ENCODE measurements at regions not wholly inside any gene's neighbourhood (a gene's known extent, or its start where the extent isn't known, plus 50 kb on each side); places are given as distances from the start of the nearest gene placed in this dataset.
A peak's percentile ranks its signal among the peaks of the same experiment; 100 is the strongest.
"Not testable (repeated sequence)": the region's sequence is repeated elsewhere in the genome, so short reads cannot be mapped to it uniquely, and the experiment has no call there.

GRCh38 chr15:20355256-20355868 is 186.2 kb downstream of the GOLGA6L6 start (continued):
- no peak for TF ChIP-seq ZNF532 (CRISPR knock-in tag; IDR thresholded peaks at IDR 0.05; ENCODE audit: borderline replicate concordance)
- no peak for TF ChIP-seq CREM (CRISPR knock-in tag; IDR thresholded peaks at IDR 0.05)
- TF ChIP-seq ZNF219 (CRISPR knock-in tag; IDR thresholded peaks at IDR 0.05; ENCODE audit: borderline replicate concordance), result no peak
- TF ChIP-seq RORB (CRISPR knock-in tag; IDR thresholded peaks at IDR 0.05), result no peak

GRCh38 chr15:20354884-20355223 is 186.7 kb downstream of the GOLGA6L6 start:
- H3K9me3 Mint-ChIP-seq, result peaks cover 53% of the 10 kb centered on the region
- H3K27ac Mint-ChIP-seq; H3K36me3 Mint-ChIP-seq; CTCF ChIA-PET; H3K4me1 Mint-ChIP-seq; H3K4me3 Mint-ChIP-seq; POLR2A ChIA-PET; ATAC-seq; DNase-seq (ENCODE audit: low spot score): not testable (repeated sequence)
- H3K27me3 Mint-ChIP-seq (ENCODE audit: low read depth), result peaks cover 36% of the 10 kb centered on the region

GRCh38 chr15:20353966-20354883 is 187.4 kb downstream of the GOLGA6L6 start:
- H3K4me1 Mint-ChIP-seq, result no peaks in the 10 kb centered on the region
- ChIA-PET CTCF (no interaction called here), POLR2A (no interaction called here)
- no peaks in the 10 kb centered on the region; the same call in none of the 2 replicates for H3K36me3 Mint-ChIP-seq
- peaks cover 56% of the 10 kb centered on the region for H3K9me3 Mint-ChIP-seq
- peaks cover 38% of the 10 kb centered on the region for H3K27me3 Mint-ChIP-seq (ENCODE audit: low read depth)
- H3K27ac Mint-ChIP-seq, result no peak overlapping the region
- DNase-seq (ENCODE audit: low spot score) (peak; percentile 8), ATAC-seq (no peak)
- H3K4me3 Mint-ChIP-seq, result no peak overlapping the region
- no peak for TF ChIP-seq E2F5 (CRISPR knock-in tag; IDR thresholded peaks at IDR 0.05)
- TF ChIP-seq RELA (CRISPR knock-in tag; IDR thresholded peaks at IDR 0.05; ENCODE audit: borderline replicate concordance), result no peak
- TF ChIP-seq HMGA2 (CRISPR knock-in tag; IDR thresholded peaks at IDR 0.05), result no peak
- no peak for TF ChIP-seq IRF1 (CRISPR knock-in tag; IDR thresholded peaks at IDR 0.05)
- TF ChIP-seq NFATC4 (CRISPR knock-in tag; IDR thresholded peaks at IDR 0.05), result no peak
- TF ChIP-seq ZNF532 (CRISPR knock-in tag; IDR thresholded peaks at IDR 0.05; ENCODE audit: borderline replicate concordance), result no peak
- TF ChIP-seq MYBL2 (CRISPR knock-in tag; IDR thresholded peaks at IDR 0.05), result no peak
- no peak for TF ChIP-seq ZNF423 (CRISPR knock-in tag; IDR thresholded peaks at IDR 0.05)
- no peak for TF ChIP-seq TEAD1 (CRISPR knock-in tag; IDR thresholded peaks at IDR 0.05)
- no peak for TF ChIP-seq ZNF281 (CRISPR knock-in tag; IDR thresholded peaks at IDR 0.05)
- no peak for TF ChIP-seq ERG (CRISPR knock-in tag; IDR thresholded peaks at IDR 0.05)
- TF ChIP-seq FOXJ3 (CRISPR knock-in tag; IDR thresholded peaks at IDR 0.05; ENCODE audit: borderline replicate concordance), result no peak
